Endometrium (tissue), 2 donors: ENCODE measurements at regions not wholly inside any gene's neighbourhood (a gene's known extent, or its start where the extent isn't known, plus 50 kb on each side); places are given as distances from the start of the nearest gene placed in this dataset.
A peak's percentile ranks its signal among the peaks of the same experiment; 100 is the strongest.

ENCODE experiments used
- FAIRE-seq: peaks from 2 replicates; lab custom pipeline; 2012; peaks lifted over from hg19 to GRCh38; lab: Jason Lieb, UNC
- donor health status: control.
- donor health status: control.

DNA sequence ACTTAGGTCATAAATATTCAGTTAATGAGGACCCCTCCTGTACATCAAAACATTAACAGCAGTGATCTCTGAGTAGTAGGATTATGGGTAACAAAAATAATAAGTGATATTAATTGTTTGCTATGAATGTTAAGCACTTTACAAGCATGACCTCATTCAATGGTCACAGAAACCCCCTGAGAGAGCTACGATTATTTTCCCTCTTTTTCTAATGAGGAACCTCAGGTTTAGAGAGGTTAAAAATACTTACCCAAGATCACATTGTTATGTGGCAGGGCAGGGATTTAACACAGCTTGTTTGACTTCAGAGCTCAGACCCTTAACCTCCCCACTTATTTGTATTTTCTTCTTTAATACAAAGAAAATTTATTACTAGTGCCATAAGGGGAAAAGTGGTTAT, 228.2 kb downstream of the TBL1XR1 start:
- no peak for FAIRE-seq

GRCh38 chr3:176968631-176969030, 228.7 kb downstream of the TBL1XR1 start:
- FAIRE-seq: no peak

- FAIRE-seq: no peak
Measured at GRCh38 chr3:176967522-176967921, 229.8 kb downstream of the TBL1XR1 start.

DNA sequence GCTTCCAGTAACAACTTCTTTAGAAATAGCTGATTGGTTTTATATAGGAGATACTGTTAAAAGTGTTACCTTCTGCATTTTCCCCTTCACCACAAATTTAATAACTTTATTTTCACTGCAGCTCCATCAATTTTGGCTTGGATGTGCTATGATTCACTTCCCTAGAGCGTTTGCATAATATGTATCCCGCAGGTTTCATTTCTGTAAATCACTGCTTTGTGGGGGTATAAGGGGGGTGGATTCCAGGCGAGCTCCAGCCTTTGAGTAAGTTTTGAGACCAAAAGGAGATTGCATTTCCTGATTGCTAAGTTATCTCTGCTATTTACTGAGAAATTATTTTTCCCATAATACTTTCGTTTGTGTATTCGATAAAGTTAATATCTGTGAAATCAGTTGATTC, 232.6 kb downstream of the TBL1XR1 start:
- no peak for FAIRE-seq

GRCh38 chr3:176961916-176962315, 235.4 kb downstream of the TBL1XR1 start:
- no peak for FAIRE-seq

GRCh38 chr3:176959867-176960266, 237.4 kb downstream of the TBL1XR1 start:
- FAIRE-seq: no peak

DNA sequence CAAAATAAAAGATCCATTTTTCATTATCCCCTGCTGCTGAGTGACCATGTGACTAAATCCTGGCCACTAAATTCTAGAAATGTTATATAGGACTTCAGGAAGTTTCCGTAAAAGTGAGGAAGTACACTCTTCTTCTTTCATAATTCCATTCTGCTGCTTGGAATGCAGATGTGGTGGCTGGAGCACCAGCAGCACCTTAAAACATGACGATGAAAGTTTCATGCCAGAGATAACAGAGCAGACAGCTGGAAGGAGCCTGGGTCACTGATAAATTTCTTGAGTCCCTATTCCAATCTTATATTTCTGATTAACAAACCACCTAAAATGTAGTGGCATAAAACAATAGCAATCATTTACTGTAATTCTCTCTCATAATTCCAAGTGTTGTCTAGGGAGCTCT, 238.7 kb downstream of the TBL1XR1 start:
- FAIRE-seq: no peak

DNA sequence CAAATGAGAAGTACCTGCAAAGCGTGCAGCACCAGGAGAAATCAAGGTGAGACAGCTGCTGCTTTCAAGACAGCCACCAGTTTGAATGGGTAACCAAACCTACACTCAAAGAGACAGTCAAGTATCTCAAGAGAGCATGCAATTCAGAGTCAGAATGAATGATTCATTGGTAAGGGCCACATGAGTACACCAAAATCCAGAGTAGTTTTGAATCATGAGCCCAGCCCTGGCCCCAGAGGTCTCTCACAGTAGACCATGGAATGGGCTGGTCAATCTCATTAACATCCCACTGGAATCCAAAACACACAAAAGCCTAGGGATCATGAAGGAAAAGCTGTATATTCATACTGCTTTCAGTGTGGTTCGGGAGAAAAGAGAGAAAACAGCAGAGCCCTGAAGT, 242.8 kb downstream of the TBL1XR1 start:
- no peak for FAIRE-seq

DNA sequence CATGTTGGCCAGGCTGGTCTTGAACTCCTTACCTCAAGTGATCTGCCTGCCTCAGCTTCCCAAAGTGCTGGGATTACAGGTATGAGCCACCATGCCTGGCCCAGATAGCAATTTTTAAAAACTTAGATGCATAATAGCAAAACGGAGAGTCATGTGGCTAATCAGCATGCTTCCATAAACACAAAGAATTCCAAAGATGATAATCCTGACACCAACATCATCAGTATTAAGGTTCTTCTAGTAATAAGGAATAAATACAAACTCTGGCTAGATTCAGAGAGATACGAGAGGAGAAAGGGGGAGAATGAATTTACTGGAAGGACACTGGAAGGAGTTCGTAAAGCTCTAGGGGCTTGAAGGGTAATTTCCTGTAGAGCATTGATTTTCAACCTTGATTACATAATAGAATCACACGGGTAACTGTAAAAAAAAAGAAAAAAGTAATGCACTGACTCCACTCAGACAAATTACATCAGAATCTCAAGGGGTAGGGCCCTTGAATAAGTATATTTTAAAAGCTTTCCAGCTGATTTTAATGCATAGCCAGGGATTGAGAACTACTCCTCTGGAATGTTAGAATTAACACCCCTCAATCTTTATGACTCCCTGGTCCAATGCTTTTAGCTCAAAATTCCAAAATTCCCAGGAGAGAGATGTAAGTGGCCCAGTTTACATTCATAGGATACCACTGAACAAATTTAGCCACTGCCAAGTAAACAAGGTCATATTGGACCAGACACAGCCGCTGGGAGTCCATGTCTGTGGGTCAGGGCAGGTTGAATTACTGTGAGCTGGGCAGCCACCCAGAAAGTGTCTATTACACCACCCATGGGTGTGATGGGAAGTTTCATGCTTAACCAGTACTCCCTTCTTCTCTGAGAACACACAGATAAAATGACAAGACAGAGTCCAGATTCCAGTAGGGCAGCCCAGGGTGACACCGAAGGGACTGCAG, 243.9 kb downstream of the TBL1XR1 start:
- FAIRE-seq: peak; percentile 97

GRCh38 chr3:176951586-176952292, 245.5 kb downstream of the TBL1XR1 start:
- FAIRE-seq: peak; percentile 31

DNA sequence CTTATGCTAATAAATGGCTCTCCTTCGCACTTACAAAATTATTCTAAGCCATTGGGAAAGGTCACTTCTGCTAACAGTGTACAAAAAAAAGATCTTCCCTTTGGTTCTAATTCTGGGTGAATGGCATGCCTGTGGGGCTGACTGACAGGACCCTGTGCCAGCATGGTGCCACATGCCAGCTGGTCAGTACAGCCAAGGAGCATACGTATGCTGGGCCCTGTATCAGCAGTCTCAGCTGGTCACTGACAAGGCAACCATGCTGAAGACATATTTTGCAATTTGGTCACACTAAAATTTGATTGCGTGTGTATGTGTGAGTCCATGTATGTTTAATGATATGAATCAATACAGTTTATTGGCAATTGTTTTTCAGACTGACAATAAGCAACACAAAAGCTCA, 246.1 kb downstream of the TBL1XR1 start:
- no peak for FAIRE-seq

DNA sequence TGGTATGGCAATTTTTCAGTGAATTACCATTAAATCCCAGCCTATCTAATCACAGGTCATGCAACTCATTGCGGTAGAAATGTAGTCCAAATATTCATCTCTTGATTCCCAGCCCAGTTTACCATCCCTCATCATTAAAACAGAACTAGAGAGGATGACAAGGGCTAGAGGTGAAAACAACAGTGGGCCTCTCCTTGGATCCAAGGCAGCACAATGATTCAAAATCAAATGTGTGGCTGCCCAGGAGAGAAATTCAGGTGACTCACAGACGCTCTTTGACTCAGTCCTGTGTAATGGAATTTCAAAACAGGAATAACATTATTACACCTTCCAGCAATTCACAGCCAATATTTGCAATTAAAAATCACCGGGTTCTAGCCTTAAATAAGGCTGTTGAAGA, 246.5 kb downstream of the TBL1XR1 start:
- FAIRE-seq: no peak

DNA sequence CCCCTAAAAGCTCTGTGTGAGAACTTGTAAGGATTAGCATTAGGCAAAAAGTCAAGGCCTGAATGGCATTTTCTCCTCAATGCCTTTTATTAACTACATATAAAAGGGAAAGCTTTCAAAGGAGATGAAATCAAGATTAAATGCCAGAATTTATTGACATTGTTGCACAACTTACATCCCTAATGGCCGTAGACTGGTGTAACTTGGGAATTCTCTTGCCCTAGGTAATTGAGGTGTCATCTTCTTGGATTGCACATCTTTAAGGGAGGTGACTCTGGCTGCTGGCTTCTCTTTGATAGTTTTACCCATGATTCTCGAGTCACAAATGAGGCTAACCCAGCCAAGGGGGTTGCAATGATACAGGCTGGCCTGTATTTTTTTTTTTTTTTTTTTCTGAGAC, 249.1 kb downstream of the TBL1XR1 start:
- FAIRE-seq: no peak

DNA sequence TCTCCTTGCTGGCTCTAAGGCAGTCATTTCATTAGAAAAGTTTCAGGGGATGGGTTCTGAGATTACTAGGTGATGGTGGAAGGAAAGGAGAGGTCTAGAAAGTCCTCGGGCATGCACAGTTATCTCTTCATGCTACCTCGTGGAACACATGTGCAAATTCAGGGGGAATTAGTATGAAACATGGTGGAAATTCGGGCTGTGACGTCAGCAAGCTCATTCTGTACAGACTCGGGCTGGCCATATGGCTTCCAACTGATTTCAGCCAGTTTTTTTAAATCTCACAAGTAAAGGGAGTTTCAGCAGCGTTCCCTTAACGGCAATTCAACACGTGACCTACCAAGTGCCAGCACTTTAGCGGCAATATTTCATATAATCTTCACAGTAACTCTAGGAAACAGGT, 251.1 kb downstream of the TBL1XR1 start:
- no peak for FAIRE-seq

DNA sequence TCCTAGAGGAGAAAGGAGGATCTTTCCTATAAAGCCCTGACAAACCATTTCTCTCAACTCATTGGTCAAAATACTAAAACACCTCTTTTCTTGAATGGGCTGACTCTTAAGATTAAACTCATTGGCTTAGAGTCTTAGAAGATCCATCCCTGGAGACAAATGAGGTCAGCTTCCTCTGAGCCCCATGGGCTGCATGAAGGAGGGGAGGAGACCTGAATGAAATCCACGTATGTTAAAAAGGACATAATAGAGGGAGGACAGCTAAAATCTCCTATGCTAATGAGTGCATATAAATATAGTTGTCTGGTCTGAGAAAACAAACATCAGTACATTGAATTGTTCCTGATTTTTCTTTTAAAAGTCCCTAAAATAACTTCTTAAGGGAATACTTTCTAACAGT, 255.0 kb downstream of the TBL1XR1 start:
- no peak for FAIRE-seq

DNA sequence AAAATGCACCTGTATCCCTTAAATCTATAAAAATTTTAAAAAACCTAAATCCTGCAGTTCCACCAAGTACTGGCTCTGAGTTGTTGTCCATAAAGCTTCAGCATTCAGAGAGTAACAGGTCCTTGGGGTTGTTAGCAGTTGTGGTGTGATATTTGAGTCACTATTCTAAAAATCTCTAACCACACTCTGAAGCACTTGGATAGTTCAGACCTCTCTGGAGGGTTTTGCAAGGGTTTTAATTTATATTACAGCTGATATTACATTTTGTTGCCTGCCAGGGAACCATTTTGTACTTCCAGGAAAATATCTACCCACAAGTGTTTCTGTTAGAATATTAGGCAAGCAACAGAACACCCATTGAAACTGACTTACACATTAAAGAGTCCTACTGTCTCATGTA, 255.6 kb downstream of the TBL1XR1 start:
- no peak for FAIRE-seq

GRCh38 chr3:176939022-176939817, 258.1 kb downstream of the TBL1XR1 start:
- FAIRE-seq: peak; percentile 96

DNA sequence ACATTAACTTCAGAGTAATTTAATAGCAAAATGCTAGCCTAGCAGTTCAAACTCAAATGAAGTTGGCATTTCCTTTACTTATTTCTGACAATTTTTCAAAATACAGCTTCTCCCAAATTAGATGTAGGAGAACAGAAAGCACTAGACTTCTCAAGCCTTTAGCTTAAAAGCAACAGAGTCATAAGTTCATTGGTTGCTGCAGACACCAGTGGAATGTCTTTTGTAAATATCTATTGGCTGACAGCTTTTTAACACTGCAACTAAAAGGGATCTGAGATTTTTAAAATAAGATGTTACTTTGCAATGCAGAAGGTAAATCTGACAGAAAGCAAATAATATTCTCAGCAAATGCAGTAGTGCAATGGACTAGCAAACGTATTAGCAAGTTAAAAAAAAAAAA, 259.3 kb downstream of the TBL1XR1 start:
- no peak for FAIRE-seq

- FAIRE-seq: no peak
Measured at GRCh38 chr3:176937541-176937940, 259.7 kb downstream of the TBL1XR1 start.

- no peak for FAIRE-seq
Measured at GRCh38 chr3:176935194-176935888, 261.9 kb downstream of the TBL1XR1 start.

DNA sequence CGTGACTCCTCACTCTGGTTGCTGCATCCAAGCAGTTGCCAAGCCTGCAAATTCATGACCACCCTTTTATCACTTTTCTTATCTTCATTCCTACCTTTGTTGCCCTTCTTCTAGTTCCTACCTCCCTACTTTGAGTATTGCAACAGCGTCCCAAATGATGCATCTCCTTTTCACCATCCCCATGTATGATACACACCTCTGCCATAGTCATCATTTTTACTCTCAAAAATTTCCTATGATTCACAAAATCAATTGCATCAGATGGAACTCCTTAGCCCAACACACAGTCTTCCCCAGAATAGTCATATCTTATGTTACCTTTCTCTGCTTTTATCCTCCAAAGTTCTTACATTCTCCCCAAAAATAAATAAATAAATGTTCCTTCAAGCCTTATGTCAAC, 262.6 kb downstream of the TBL1XR1 start:
- no peak for FAIRE-seq

DNA sequence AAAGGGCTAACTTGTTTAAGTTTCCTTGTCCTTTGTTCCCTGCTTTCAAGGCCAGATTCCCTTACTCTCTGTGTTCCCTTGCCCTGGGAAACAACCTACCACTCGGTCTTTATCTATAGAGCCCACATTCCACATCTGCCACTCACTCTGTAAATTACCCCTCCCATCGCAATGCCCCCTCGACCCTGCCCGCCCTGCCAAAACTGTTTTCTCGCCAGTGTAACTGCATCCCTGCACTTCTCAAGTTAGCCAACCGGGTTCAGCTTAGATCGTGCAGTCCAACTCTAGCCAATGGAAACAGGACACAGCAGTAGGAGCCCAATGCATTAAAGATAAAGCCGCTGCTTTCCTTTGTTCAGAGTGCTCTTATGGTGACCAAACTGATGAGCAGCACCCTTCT, 263.6 kb downstream of the TBL1XR1 start:
- FAIRE-seq: no peak
